ENCODE measurements at regions not wholly inside any gene's neighbourhood (a gene's known extent, or its start where the extent isn't known, plus 50 kb on each side); places are given as distances from the start of the nearest gene placed in this dataset.

- no peaks in the 10 kb centered on the region for H3K36me3 Mint-ChIP-seq (ENCODE audit: insufficient read depth)
- no peaks in the 10 kb centered on the region for H3K4me1 Mint-ChIP-seq
- ATAC-seq (replicated peaks; ENCODE audit: extremely low read depth, poor library complexity, severe bottlenecking) (no peak), DNase-seq (ENCODE audit: low spot score in 2 of 2) (no peak)
- no peaks in the 10 kb centered on the region for H3K9me3 Mint-ChIP-seq
- no peaks in the 10 kb centered on the region for H3K27me3 Mint-ChIP-seq
- no peak overlapping the region for H3K27ac Mint-ChIP-seq (ENCODE audit: low read depth)
- H3K4me3 Mint-ChIP-seq: no peak overlapping the region
Observed at GRCh38 chr6:15811107-15811506, 148.3 kb upstream of the DTNBP1 start.

- Mint-ChIP-seq H3K27me3 (no peaks in the 10 kb centered on the region), H3K4me3 (no peak overlapping the region), H3K4me1 (no peaks in the 10 kb centered on the region), H3K36me3 (ENCODE audit: insufficient read depth) (no peaks in the 10 kb centered on the region), H3K27ac (ENCODE audit: low read depth) (no peak overlapping the region), H3K9me3 (no peaks in the 10 kb centered on the region)
- ATAC-seq (replicated peaks; ENCODE audit: extremely low read depth, poor library complexity, severe bottlenecking): no peak
- no peak for DNase-seq (ENCODE audit: low spot score in 2 of 2)
Observed at GRCh38 chr6:15810618-15811017, 147.8 kb upstream of the DTNBP1 start.

GRCh38 chr6:15809367-15809766 lies 146.5 kb upstream of the DTNBP1 start:
- no peaks in the 10 kb centered on the region for H3K4me1 Mint-ChIP-seq
- H3K4me3 Mint-ChIP-seq: no peak overlapping the region
- H3K27me3 Mint-ChIP-seq: no peaks in the 10 kb centered on the region
- no peak for DNase-seq (ENCODE audit: low spot score in 2 of 2)
- H3K36me3 Mint-ChIP-seq (ENCODE audit: insufficient read depth): no peaks in the 10 kb centered on the region
- no peak for ATAC-seq (replicated peaks; ENCODE audit: extremely low read depth, poor library complexity, severe bottlenecking)
- H3K27ac Mint-ChIP-seq (ENCODE audit: low read depth): no peak overlapping the region
- no peaks in the 10 kb centered on the region for H3K9me3 Mint-ChIP-seq

- no peaks in the 10 kb centered on the region for H3K27me3 Mint-ChIP-seq
- H3K36me3 Mint-ChIP-seq (ENCODE audit: insufficient read depth): no peaks in the 10 kb centered on the region
- no peak for DNase-seq (ENCODE audit: low spot score in 2 of 2)
- no peaks in the 10 kb centered on the region for H3K9me3 Mint-ChIP-seq
- H3K4me3 Mint-ChIP-seq: no peak overlapping the region
- ATAC-seq (replicated peaks; ENCODE audit: extremely low read depth, poor library complexity, severe bottlenecking): no peak
- H3K27ac Mint-ChIP-seq (ENCODE audit: low read depth): no peak overlapping the region
- no peaks in the 10 kb centered on the region for H3K4me1 Mint-ChIP-seq
Observed at GRCh38 chr6:15804164-15805154, 141.6 kb upstream of the DTNBP1 start.

- no peaks in the 10 kb centered on the region for H3K27me3 Mint-ChIP-seq
Observed at GRCh38 chr6:15802466-15802865, 139.6 kb upstream of the DTNBP1 start.

GRCh38 chr6:15801912-15802311 lies 139.1 kb upstream of the DTNBP1 start:
- Mint-ChIP-seq H3K4me1 (no peaks in the 10 kb centered on the region), H3K27me3 (no peaks in the 10 kb centered on the region), H3K27ac (ENCODE audit: low read depth) (no peak overlapping the region), H3K4me3 (no peak overlapping the region), H3K36me3 (ENCODE audit: insufficient read depth) (no peaks in the 10 kb centered on the region), H3K9me3 (peaks cover 8% of the 10 kb centered on the region)
- DNase-seq (ENCODE audit: low spot score in 2 of 2) (no peak), ATAC-seq (replicated peaks; ENCODE audit: extremely low read depth, poor library complexity, severe bottlenecking) (no peak)

More at GRCh38 chr6:15802466-15802865, 139.6 kb upstream of the DTNBP1 start:
- Mint-ChIP-seq H3K9me3 (peaks cover 3% of the 10 kb centered on the region), H3K4me1 (no peaks in the 10 kb centered on the region), H3K36me3 (ENCODE audit: insufficient read depth) (no peaks in the 10 kb centered on the region), H3K27ac (ENCODE audit: low read depth) (no peak overlapping the region), H3K4me3 (no peak overlapping the region)
- no peak for ATAC-seq (replicated peaks; ENCODE audit: extremely low read depth, poor library complexity, severe bottlenecking)
- DNase-seq (ENCODE audit: low spot score in 2 of 2): no peak

- H3K9me3 Mint-ChIP-seq: peaks cover 10% of the 10 kb centered on the region
- no peaks in the 10 kb centered on the region for H3K36me3 Mint-ChIP-seq (ENCODE audit: insufficient read depth)
- no peaks in the 10 kb centered on the region for H3K4me1 Mint-ChIP-seq
- no peak overlapping the region for H3K4me3 Mint-ChIP-seq
- ATAC-seq (replicated peaks; ENCODE audit: extremely low read depth, poor library complexity, severe bottlenecking): no peak
- DNase-seq (ENCODE audit: low spot score in 2 of 2): no peak
- H3K27me3 Mint-ChIP-seq: no peaks in the 10 kb centered on the region
- H3K27ac Mint-ChIP-seq (ENCODE audit: low read depth): no peak overlapping the region
Observed at GRCh38 chr6:15800841-15801617, 138.2 kb upstream of the DTNBP1 start.

GRCh38 chr6:15798533-15799255 lies 135.9 kb upstream of the DTNBP1 start:
- Mint-ChIP-seq H3K4me3 (no peak overlapping the region), H3K27ac (ENCODE audit: low read depth) (no peak overlapping the region), H3K9me3 (peaks cover 10% of the 10 kb centered on the region), H3K4me1 (no peaks in the 10 kb centered on the region), H3K36me3 (ENCODE audit: insufficient read depth) (no peaks in the 10 kb centered on the region), H3K27me3 (no peaks in the 10 kb centered on the region)
- ATAC-seq (replicated peaks; ENCODE audit: extremely low read depth, poor library complexity, severe bottlenecking): no peak
- DNase-seq (ENCODE audit: low spot score in 2 of 2): no peak

- no peak overlapping the region for H3K27ac Mint-ChIP-seq (ENCODE audit: low read depth)
- DNase-seq (ENCODE audit: low spot score in 2 of 2) (no peak), ATAC-seq (replicated peaks; ENCODE audit: extremely low read depth, poor library complexity, severe bottlenecking) (no peak)
- no peaks in the 10 kb centered on the region for H3K27me3 Mint-ChIP-seq
- H3K36me3 Mint-ChIP-seq (ENCODE audit: insufficient read depth): no peaks in the 10 kb centered on the region
- H3K4me1 Mint-ChIP-seq: no peaks in the 10 kb centered on the region
- H3K9me3 Mint-ChIP-seq: peaks cover 10% of the 10 kb centered on the region
- no peak overlapping the region for H3K4me3 Mint-ChIP-seq
Observed at GRCh38 chr6:15796844-15797243, 134.0 kb upstream of the DTNBP1 start.

- Mint-ChIP-seq H3K4me3 (no peak overlapping the region), H3K4me1 (no peaks in the 10 kb centered on the region), H3K27ac (ENCODE audit: low read depth) (no peak overlapping the region), H3K9me3 (peaks cover 10% of the 10 kb centered on the region), H3K36me3 (ENCODE audit: insufficient read depth) (no peaks in the 10 kb centered on the region), H3K27me3 (no peaks in the 10 kb centered on the region)
- no peak for DNase-seq (ENCODE audit: low spot score in 2 of 2)
- no peak for ATAC-seq (replicated peaks; ENCODE audit: extremely low read depth, poor library complexity, severe bottlenecking)
Observed at GRCh38 chr6:15796130-15796771, 133.4 kb upstream of the DTNBP1 start.

GRCh38 chr6:15793826-15794225 lies 131.0 kb upstream of the DTNBP1 start:
- no peaks in the 10 kb centered on the region for H3K27me3 Mint-ChIP-seq
- no peaks in the 10 kb centered on the region for H3K36me3 Mint-ChIP-seq (ENCODE audit: insufficient read depth)
- H3K4me1 Mint-ChIP-seq: no peaks in the 10 kb centered on the region
- DNase-seq (ENCODE audit: low spot score in 2 of 2) (no peak), ATAC-seq (replicated peaks; ENCODE audit: extremely low read depth, poor library complexity, severe bottlenecking) (no peak)
- H3K4me3 Mint-ChIP-seq: no peak overlapping the region
- peaks cover 10% of the 10 kb centered on the region for H3K9me3 Mint-ChIP-seq
- H3K27ac Mint-ChIP-seq (ENCODE audit: low read depth): no peak overlapping the region

- Mint-ChIP-seq H3K27ac (ENCODE audit: low read depth) (no peak overlapping the region), H3K4me3 (no peak overlapping the region), H3K36me3 (ENCODE audit: insufficient read depth) (no peaks in the 10 kb centered on the region), H3K9me3 (peaks cover 8% of the 10 kb centered on the region), H3K27me3 (no peaks in the 10 kb centered on the region), H3K4me1 (no peaks in the 10 kb centered on the region)
- ATAC-seq (replicated peaks; ENCODE audit: extremely low read depth, poor library complexity, severe bottlenecking) (no peak), DNase-seq (ENCODE audit: low spot score in 2 of 2) (no peak)
Observed at GRCh38 chr6:15793288-15793687, 130.5 kb upstream of the DTNBP1 start.
